Neutrophil (primary cell): ENCODE measurements at regions not wholly inside any gene's neighbourhood (a gene's known extent, or its start where the extent isn't known, plus 50 kb on each side); places are given as distances from the start of the nearest gene placed in this dataset.

Experiments
- H3K27ac ChIP-seq: fragments of 200-600 bp; sonication (generic); 2 replicates; pipeline ENCODE4 v1.5.1; 2016; ENCODE audit warnings: mild to moderate bottlenecking, moderate library complexity
- H3K27me3 ChIP-seq: fragments of 200-600 bp; sonication (generic); 2 replicates; pipeline ENCODE4 v1.6.0; 2016; ENCODE audit warnings: mild to moderate bottlenecking
- H3K36me3 ChIP-seq: fragments of 200-600 bp; sonication (generic); 2 replicates; pipeline ENCODE4 v1.5.1; 2017
- H3K4me1 ChIP-seq, 2 experiments: fragments of 200-600 bp in 1 of 2; sonication (generic) in 1 of 2; 1 replicate in 1 of 2; 2 replicates in 1 of 2; pipeline versions ENCODE4 v1.5.1 to v1.6.1; 2013 to 2016; ENCODE audit warnings: low read depth in 1 of 2, low read length in 1 of 2, mild to moderate bottlenecking in 1 of 2, moderate library complexity in 1 of 2; ENCODE audit not compliant: control insufficient read depth in 1 of 2, insufficient read depth in 1 of 2
- H3K4me3 ChIP-seq, 2 experiments: fragments of 200-600 bp in 1 of 2; sonication (generic) in 1 of 2; 1 replicate in 1 of 2; 2 replicates in 1 of 2; pipeline ENCODE4 v1.5.1; 2013 to 2016; ENCODE audit warnings: low read depth in 1 of 2, low read length in 1 of 2, mild to moderate bottlenecking in 1 of 2, moderate library complexity in 1 of 2
- H3K9me3 ChIP-seq: fragments of 200-600 bp; sonication (generic); 2 replicates; pipeline ENCODE4 v1.5.1; 2016
- CTCF ChIP-seq: fragments of 200-600 bp; sonication (generic); IDR thresholded peaks from 2 replicates; pipeline ENCODE4 v1.5.1; 2016; ENCODE audit warnings: antibody characterized with exemption

DNA sequence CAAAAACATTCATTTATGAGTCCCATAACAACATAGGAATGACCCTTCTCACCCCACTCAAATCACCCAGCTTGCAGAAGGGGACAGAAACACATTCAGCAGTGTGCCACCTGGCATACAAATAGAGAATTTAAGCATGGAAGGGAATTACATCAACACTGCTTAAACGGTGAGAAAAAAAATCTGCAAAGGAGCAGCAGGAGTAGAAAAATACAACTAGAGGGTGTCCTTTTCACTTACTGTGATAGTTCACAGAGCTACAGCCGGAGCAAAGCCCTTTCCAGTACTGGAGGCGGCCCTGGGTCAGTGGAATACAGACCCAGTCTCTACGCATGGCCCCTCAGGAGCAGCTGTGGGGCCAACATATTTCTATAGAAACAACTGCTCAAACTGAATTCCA is 764.3 kb upstream of the ARGLU1 start:
- H3K4me1 ChIP-seq, result no peaks in the 10 kb centered on the region
- H3K9me3 ChIP-seq, result no peaks in the 10 kb centered on the region
- no peak overlapping the region for H3K27ac ChIP-seq
- no peaks in the 10 kb centered on the region for H3K36me3 ChIP-seq
- no peak overlapping the region for H3K4me3 ChIP-seq
- no peaks in the 10 kb centered on the region for H3K27me3 ChIP-seq
- TF ChIP-seq CTCF, result no peak

DNA sequence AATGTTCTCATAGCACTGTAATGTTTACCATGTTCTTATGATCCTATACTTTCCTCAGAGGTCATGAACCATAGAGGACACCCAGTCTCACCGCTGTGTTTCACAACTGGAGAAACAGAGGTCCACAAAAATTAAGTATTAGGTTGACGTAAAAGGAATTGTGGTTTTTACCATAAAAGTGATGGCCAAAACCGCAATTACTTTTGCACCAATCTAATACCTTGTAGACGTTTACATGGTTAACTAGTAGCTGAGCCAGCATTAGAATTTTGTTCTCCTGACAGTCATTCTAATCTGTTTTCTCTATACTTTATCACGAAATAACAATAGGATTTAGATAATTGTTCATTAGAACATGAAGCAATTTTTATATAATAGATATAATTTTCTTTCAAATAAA is 763.4 kb upstream of the ARGLU1 start:
- no peak overlapping the region for H3K27ac ChIP-seq

DNA sequence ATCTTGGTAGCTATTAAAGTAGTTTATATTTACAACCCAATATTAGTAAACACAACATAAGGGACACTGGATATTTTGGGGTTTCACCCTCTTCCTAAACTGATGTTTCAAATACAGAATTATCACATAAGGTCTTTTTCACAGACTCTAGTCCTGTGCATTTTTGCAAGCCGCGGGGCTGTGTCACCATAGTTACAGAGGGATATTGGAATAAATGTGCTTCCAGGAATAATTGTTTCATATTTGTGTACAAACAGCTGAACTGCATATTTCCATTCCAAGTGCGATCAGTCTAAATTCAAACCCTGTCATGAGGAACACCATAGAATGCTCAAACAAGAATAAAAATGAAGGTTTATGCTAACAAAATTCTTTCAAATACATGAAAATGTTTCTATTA is 762.5 kb upstream of the ARGLU1 start:
- H3K36me3 ChIP-seq, result no peaks in the 10 kb centered on the region
- H3K27me3 ChIP-seq, result no peaks in the 10 kb centered on the region
- H3K27ac ChIP-seq, result no peak overlapping the region
- TF ChIP-seq CTCF, result no peak
- H3K9me3 ChIP-seq, result no peaks in the 10 kb centered on the region
- no peak overlapping the region for H3K4me3 ChIP-seq
- H3K4me1 ChIP-seq, result no peaks in the 10 kb centered on the region

More for the DNA sequence above, 763.4 kb upstream of the ARGLU1 start:
- no peak for TF ChIP-seq CTCF
- no peaks in the 10 kb centered on the region for H3K36me3 ChIP-seq
- H3K9me3 ChIP-seq, result no peaks in the 10 kb centered on the region
- H3K27me3 ChIP-seq, result no peaks in the 10 kb centered on the region
- H3K4me3 ChIP-seq, result no peak overlapping the region
- H3K4me1 ChIP-seq, result no peaks in the 10 kb centered on the region

DNA sequence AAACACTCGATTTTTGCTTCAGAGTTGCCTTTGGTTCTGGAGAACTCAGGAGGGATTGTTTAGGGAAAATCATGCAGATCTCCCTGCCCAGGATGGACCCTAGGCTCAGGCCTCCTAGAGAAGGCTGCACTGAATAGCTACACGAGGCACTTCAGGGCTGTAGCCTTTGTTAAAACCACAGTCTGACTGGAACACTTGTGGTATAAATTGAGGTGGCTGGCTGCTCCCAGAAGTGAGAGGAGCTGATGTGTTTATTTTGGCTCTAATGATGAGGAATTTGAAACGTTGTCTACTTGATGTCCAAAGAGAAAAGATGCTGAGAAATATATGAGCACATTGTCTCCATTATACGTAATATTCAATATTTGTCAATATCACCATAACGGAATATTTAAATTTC is 762.1 kb upstream of the ARGLU1 start:
- Histone ChIP-seq H3K4me1 (no peaks in the 10 kb centered on the region), H3K4me3 (no peak overlapping the region), H3K36me3 (no peaks in the 10 kb centered on the region), H3K27me3 (no peaks in the 10 kb centered on the region), H3K9me3 (no peaks in the 10 kb centered on the region), H3K27ac (no peak overlapping the region)
- TF ChIP-seq CTCF, result no peak

- H3K4me3 ChIP-seq, result no peak overlapping the region
- H3K27me3 ChIP-seq, result no peaks in the 10 kb centered on the region
- no peaks in the 10 kb centered on the region for H3K9me3 ChIP-seq
- H3K27ac ChIP-seq, result no peak overlapping the region
- no peaks in the 10 kb centered on the region for H3K4me1 ChIP-seq
- no peak for TF ChIP-seq CTCF
- no peaks in the 10 kb centered on the region for H3K36me3 ChIP-seq
These were observed 756.7 kb upstream of the ARGLU1 start for GRCh38 chr13:107324416-107325204.
